ENCODE measurements at regions not wholly inside any gene's neighbourhood (a gene's known extent, or its start where the extent isn't known, plus 50 kb on each side); places are given as distances from the start of the nearest gene placed in this dataset.

DNA sequence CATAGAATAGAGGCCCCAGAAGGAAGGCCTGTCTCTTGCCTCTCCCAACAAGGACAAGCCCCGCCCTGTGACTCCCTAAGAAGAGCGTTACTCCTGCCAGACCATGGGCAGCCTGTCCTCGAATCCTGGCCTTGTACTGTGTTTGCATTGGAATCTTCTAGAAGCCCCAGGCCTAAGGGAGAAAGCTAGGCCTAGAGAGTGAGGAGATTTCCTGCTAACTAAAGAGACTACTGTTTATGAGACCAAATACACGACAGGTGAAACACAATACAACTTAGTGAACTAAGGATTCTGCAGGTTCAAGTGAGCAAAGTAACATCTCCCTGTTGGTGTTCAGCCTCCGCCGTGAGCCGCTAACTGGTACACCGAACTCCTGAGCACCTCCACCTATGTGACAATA is 62.7 kb downstream of the SYF2 start:
- TF ChIP-seq, protein P1, sequence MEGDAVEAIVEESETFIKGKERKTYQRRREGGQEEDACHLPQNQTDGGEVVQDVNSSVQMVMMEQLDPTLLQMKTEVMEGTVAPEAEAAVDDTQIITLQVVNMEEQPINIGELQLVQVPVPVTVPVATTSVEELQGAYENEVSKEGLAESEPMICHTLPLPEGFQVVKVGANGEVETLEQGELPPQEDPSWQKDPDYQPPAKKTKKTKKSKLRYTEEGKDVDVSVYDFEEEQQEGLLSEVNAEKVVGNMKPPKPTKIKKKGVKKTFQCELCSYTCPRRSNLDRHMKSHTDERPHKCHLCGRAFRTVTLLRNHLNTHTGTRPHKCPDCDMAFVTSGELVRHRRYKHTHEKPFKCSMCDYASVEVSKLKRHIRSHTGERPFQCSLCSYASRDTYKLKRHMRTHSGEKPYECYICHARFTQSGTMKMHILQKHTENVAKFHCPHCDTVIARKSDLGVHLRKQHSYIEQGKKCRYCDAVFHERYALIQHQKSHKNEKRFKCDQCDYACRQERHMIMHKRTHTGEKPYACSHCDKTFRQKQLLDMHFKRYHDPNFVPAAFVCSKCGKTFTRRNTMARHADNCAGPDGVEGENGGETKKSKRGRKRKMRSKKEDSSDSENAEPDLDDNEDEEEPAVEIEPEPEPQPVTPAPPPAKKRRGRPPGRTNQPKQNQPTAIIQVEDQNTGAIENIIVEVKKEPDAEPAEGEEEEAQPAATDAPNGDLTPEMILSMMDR (IDR thresholded peaks at IDR 0.05; ENCODE audit: low read depth, low read length, poor library complexity, severe bottlenecking), result no peak
- no peak for TF ChIP-seq EZH2phosphoT487 (IDR thresholded peaks at IDR 0.05; ENCODE audit: borderline replicate concordance, low read length)

Data from DOHH2 (cell line).